Right atrium auricular region (tissue), 2 donors: ENCODE measurements at regions not wholly inside any gene's neighbourhood (a gene's known extent, or its start where the extent isn't known, plus 50 kb on each side); places are given as distances from the start of the nearest gene placed in this dataset.
"Not testable (repeated sequence)": the region's sequence is repeated elsewhere in the genome, so short reads cannot be mapped to it uniquely, and the experiment has no call there.

Source experiments
- DNase-seq: peaks from one replicate; pipeline ENCODE4 v3.0.0-alpha.2; 2019; ENCODE audit warnings: low spot score
- H3K27ac ChIP-seq, 2 donors: fragments of 200-600 bp; sonication (generic); 1 replicate in 1 of 2; 2 replicates in 1 of 2; pipeline ENCODE4 v1.5.1; 2016 to 2019
- H3K27me3 ChIP-seq, 2 donors: fragments of 200-600 bp; sonication (generic); one replicate each; pipeline versions ENCODE4 v1.5.1 to v1.6.0; 2017 to 2019
- H3K36me3 ChIP-seq: fragments of 200-600 bp; sonication (generic); one replicate; pipeline ENCODE4 v1.5.1; 2016
- H3K4me1 ChIP-seq, 2 donors: fragments of 200-600 bp; sonication (generic); one replicate each; pipeline versions ENCODE4 v1.5.1 to v1.6.0; 2017 to 2019
- H3K4me3 ChIP-seq, 2 donors: fragments of 200-600 bp; sonication (generic); 1 replicate in 1 of 2; 2 replicates in 1 of 2; pipeline ENCODE4 v1.5.1; 2017 to 2019; ENCODE audit warnings: mild to moderate bottlenecking in 1 of 2, moderate library complexity in 1 of 2
- H3K9me3 ChIP-seq, 2 donors: fragments of 200-600 bp; sonication (generic); one replicate each; pipeline ENCODE4 v1.5.1; 2019
- CTCF ChIP-seq, 2 donors: fragments of 200-600 bp; sonication (generic); IDR thresholded peaks; one replicate each; pipeline ENCODE4 v1.5.1; 2019; ENCODE audit warnings: antibody characterized with exemption in 2 of 2

GRCh38 chr17:53218723-53219122 is 604.0 kb upstream of the KIF2B start:
- TF ChIP-seq CTCF (IDR thresholded peaks at IDR 0.05): no peak
- no peaks in the 10 kb centered on the region for H3K4me1 ChIP-seq
- H3K36me3 ChIP-seq: no peaks in the 10 kb centered on the region
- no peaks in the 10 kb centered on the region for H3K9me3 ChIP-seq
- no peaks in the 10 kb centered on the region for H3K27me3 ChIP-seq
- DNase-seq: no peak
- no peak overlapping the region for H3K4me3 ChIP-seq
- no peak overlapping the region for H3K27ac ChIP-seq

GRCh38 chr17:53217311-53217710 is 605.4 kb upstream of the KIF2B start:
- Histone ChIP-seq H3K4me1 (no peaks in the 10 kb centered on the region), H3K27me3 (no peaks in the 10 kb centered on the region), H3K4me3 (no peak overlapping the region), H3K9me3 (no peaks in the 10 kb centered on the region), H3K36me3 (no peaks in the 10 kb centered on the region), H3K27ac (no peak overlapping the region)
- no peak for TF ChIP-seq CTCF (IDR thresholded peaks at IDR 0.05)
- DNase-seq: no peak

- not testable (repeated sequence) for H3K4me1 ChIP-seq, DNase-seq
Observed at GRCh38 chr17:53208935-53209334, 613.8 kb upstream of the KIF2B start.

GRCh38 chr17:53193044-53193443 is 629.7 kb upstream of the KIF2B start:
- Histone ChIP-seq H3K27me3 (no peaks in the 10 kb centered on the region), H3K36me3 (no peaks in the 10 kb centered on the region), H3K4me1 (no peaks in the 10 kb centered on the region), H3K9me3 (no peaks in the 10 kb centered on the region), H3K27ac (no peak overlapping the region), H3K4me3 (no peak overlapping the region)
- no peak for DNase-seq
- TF ChIP-seq CTCF (IDR thresholded peaks at IDR 0.05): no peak

More at GRCh38 chr17:53208935-53209334, 613.8 kb upstream of the KIF2B start:
- not testable (repeated sequence) for H3K36me3 ChIP-seq, H3K27me3 ChIP-seq, H3K27ac ChIP-seq, H3K4me3 ChIP-seq
- peaks cover 0 to 17% of the 10 kb centered on the region in 2 donors for H3K9me3 ChIP-seq

GRCh38 chr17:53191878-53192277 is 630.8 kb upstream of the KIF2B start:
- Histone ChIP-seq H3K4me3 (no peak overlapping the region), H3K36me3 (no peaks in the 10 kb centered on the region), H3K4me1 (no peaks in the 10 kb centered on the region), H3K27me3 (no peaks in the 10 kb centered on the region), H3K27ac (no peak overlapping the region), H3K9me3 (no peaks in the 10 kb centered on the region)
- no peak for DNase-seq
- TF ChIP-seq CTCF (IDR thresholded peaks at IDR 0.05): no peak

GRCh38 chr17:53186001-53186400 is 636.7 kb upstream of the KIF2B start:
- no peaks in the 10 kb centered on the region for H3K4me1 ChIP-seq
- DNase-seq: no peak
- no peaks in the 10 kb centered on the region for H3K36me3 ChIP-seq
- no peaks in the 10 kb centered on the region for H3K27me3 ChIP-seq
- H3K9me3 ChIP-seq: no peaks in the 10 kb centered on the region
- TF ChIP-seq CTCF (IDR thresholded peaks at IDR 0.05): no peak
- no peak overlapping the region for H3K4me3 ChIP-seq
- no peak overlapping the region for H3K27ac ChIP-seq
